ENCODE measurements at regions not wholly inside any gene's neighbourhood (a gene's known extent, or its start where the extent isn't known, plus 50 kb on each side); places are given as distances from the start of the nearest gene placed in this dataset.

DNA sequence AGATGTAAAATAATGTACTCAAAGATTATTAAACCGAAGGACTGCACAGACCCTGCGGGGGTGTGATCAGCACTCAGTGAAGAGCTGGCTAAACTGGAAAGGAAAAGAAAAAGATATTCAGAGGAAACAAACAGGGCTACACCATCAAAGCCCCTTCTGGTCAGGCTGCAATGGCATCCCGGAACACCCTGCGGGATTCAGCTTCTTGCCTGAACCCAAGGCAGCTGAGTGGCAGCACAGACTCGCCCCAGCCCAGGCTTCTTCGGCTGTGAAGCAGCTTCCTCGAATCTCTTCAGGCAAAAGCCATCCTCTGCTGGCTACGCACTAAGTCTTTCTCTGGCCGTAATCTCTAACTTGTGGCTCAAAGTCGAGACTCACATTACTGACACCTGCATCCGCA lies 220.9 kb downstream of the TEX29 start:
- H3K4me1 Mint-ChIP-seq, result peaks cover 33% of the 10 kb centered on the region
- H3K36me3 Mint-ChIP-seq, result peaks cover 3% of the 10 kb centered on the region; the same call in 1 of the 2 replicates
- ChIA-PET CTCF (interaction anchor here (0.8 to 1.1 kb wide), 2 partner anchors 12 to 36 kb away, joined by 3 to 4 read pairs; no protein-coding TSS in a partner anchor), POLR2A (no interaction called here)
- peak overlapping the region; percentile 15; the same call in 1 of the 2 replicates for H3K27ac Mint-ChIP-seq
- peaks cover 11% of the 10 kb centered on the region for H3K27me3 Mint-ChIP-seq (ENCODE audit: low read depth)
- H3K9me3 Mint-ChIP-seq, result peaks cover 22% of the 10 kb centered on the region
- DNase-seq (ENCODE audit: low spot score), result no peak
- H3K4me3 Mint-ChIP-seq, result no peak overlapping the region
- TF ChIP-seq ATF1 (CRISPR knock-in tag; IDR thresholded peaks at IDR 0.05), result no peak
- TF ChIP-seq GTF2I (CRISPR knock-in tag; conservative IDR thresholded peaks at IDR 0.05), result no peak
- no peak for ATAC-seq

GRCh38 chr13:111541752-111542529 lies 221.5 kb downstream of the TEX29 start:
- Mint-ChIP-seq H3K36me3 (peaks cover 4% of the 10 kb centered on the region; the same call in 1 of the 2 replicates), H3K9me3 (peaks cover 24% of the 10 kb centered on the region), H3K27me3 (ENCODE audit: low read depth) (peaks cover 6% of the 10 kb centered on the region), H3K4me1 (peaks cover 28% of the 10 kb centered on the region), H3K4me3 (no peak overlapping the region), H3K27ac (no peak overlapping the region)
- ChIA-PET POLR2A (no interaction called here), CTCF (interaction anchor here (0.8 to 1.1 kb wide), 2 partner anchors 12 to 37 kb away, joined by 3 to 4 read pairs; no protein-coding TSS in a partner anchor)
- DNase-seq (ENCODE audit: low spot score) (no peak), ATAC-seq (no peak)
- TF ChIP-seq TP53 (CRISPR knock-in tag; IDR thresholded peaks at IDR 0.05), result no peak
- no peak for TF ChIP-seq NR1H2 (CRISPR knock-in tag; IDR thresholded peaks at IDR 0.05)
- TF ChIP-seq KAT7 (CRISPR knock-in tag; IDR thresholded peaks at IDR 0.05; ENCODE audit: borderline replicate concordance), result no peak
- TF ChIP-seq TCF7 (CRISPR knock-in tag; IDR thresholded peaks at IDR 0.05; ENCODE audit: low read depth), result no peak
- TF ChIP-seq, protein P1, sequence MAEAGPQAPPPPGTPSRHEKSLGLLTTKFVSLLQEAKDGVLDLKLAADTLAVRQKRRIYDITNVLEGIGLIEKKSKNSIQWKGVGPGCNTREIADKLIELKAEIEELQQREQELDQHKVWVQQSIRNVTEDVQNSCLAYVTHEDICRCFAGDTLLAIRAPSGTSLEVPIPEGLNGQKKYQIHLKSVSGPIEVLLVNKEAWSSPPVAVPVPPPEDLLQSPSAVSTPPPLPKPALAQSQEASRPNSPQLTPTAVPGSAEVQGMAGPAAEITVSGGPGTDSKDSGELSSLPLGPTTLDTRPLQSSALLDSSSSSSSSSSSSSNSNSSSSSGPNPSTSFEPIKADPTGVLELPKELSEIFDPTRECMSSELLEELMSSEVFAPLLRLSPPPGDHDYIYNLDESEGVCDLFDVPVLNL (CRISPR knock-in tag; IDR thresholded peaks at IDR 0.05; ENCODE audit: borderline replicate concordance, low read depth), result no peak
- no peak for TF ChIP-seq NFE2L1 (CRISPR knock-in tag; IDR thresholded peaks at IDR 0.05)
- TF ChIP-seq SMAD3 (CRISPR knock-in tag; IDR thresholded peaks at IDR 0.05; ENCODE audit: borderline replicate concordance), result no peak
- TF ChIP-seq FOXK1 (CRISPR knock-in tag; IDR thresholded peaks at IDR 0.05), result no peak
- no peak for TF ChIP-seq ZNF121 (CRISPR knock-in tag; IDR thresholded peaks at IDR 0.05)
- TF ChIP-seq ZNF317 (CRISPR knock-in tag; IDR thresholded peaks at IDR 0.05; ENCODE audit: borderline replicate concordance, low read depth), result no peak
- no peak for TF ChIP-seq NR2C2 (CRISPR knock-in tag; IDR thresholded peaks at IDR 0.05)
- TF ChIP-seq, protein P2, sequence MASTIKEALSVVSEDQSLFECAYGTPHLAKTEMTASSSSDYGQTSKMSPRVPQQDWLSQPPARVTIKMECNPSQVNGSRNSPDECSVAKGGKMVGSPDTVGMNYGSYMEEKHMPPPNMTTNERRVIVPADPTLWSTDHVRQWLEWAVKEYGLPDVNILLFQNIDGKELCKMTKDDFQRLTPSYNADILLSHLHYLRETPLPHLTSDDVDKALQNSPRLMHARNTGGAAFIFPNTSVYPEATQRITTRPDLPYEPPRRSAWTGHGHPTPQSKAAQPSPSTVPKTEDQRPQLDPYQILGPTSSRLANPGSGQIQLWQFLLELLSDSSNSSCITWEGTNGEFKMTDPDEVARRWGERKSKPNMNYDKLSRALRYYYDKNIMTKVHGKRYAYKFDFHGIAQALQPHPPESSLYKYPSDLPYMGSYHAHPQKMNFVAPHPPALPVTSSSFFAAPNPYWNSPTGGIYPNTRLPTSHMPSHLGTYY (CRISPR knock-in tag; IDR thresholded peaks at IDR 0.05), result no peak
- no peak for TF ChIP-seq HMGA2 (CRISPR knock-in tag; IDR thresholded peaks at IDR 0.05)
- no peak for TF ChIP-seq IRF1 (CRISPR knock-in tag; IDR thresholded peaks at IDR 0.05)
- TF ChIP-seq, protein P3, sequence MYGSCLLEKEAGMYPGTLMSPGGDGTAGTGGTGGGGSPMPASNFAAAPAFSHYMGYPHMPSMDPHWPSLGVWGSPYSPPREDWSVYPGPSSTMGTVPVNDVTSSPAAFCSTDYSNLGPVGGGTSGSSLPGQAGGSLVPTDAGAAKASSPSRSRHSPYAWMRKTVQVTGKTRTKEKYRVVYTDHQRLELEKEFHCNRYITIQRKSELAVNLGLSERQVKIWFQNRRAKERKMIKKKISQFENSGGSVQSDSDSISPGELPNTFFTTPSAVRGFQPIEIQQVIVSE (CRISPR knock-in tag; IDR thresholded peaks at IDR 0.05; ENCODE audit: borderline replicate concordance), result no peak

GRCh38 chr13:111542530-111543341 lies 222.3 kb downstream of the TEX29 start:
- Mint-ChIP-seq H3K27ac (no peak overlapping the region), H3K4me3 (no peak overlapping the region), H3K9me3 (peaks cover 24% of the 10 kb centered on the region), H3K36me3 (peaks cover 4% of the 10 kb centered on the region; the same call in 1 of the 2 replicates), H3K27me3 (ENCODE audit: low read depth) (peaks cover under 1% of the 10 kb centered on the region), H3K4me1 (peaks cover 24% of the 10 kb centered on the region)
- ATAC-seq, result no peak
- no peak for DNase-seq (ENCODE audit: low spot score)
- POLR2A ChIA-PET, result no interaction called here
- CTCF ChIA-PET, result no interaction called here
- TF ChIP-seq, protein P4, sequence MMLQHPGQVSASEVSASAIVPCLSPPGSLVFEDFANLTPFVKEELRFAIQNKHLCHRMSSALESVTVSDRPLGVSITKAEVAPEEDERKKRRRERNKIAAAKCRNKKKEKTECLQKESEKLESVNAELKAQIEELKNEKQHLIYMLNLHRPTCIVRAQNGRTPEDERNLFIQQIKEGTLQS (CRISPR knock-in tag; conservative IDR thresholded peaks at IDR 0.05), result no peak
- TF ChIP-seq, protein P5, sequence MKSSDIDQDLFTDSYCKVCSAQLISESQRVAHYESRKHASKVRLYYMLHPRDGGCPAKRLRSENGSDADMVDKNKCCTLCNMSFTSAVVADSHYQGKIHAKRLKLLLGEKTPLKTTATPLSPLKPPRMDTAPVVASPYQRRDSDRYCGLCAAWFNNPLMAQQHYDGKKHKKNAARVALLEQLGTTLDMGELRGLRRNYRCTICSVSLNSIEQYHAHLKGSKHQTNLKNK (CRISPR knock-in tag; IDR thresholded peaks at IDR 0.05), result no peak
- TF ChIP-seq STAT6 (CRISPR knock-in tag; conservative IDR thresholded peaks at IDR 0.05; ENCODE audit: low read depth), result no peak
- no peak for TF ChIP-seq RORB (CRISPR knock-in tag; IDR thresholded peaks at IDR 0.05)

Data from WTC11 (cell line).